Hematopoietic multipotent progenitor cell (in vitro differentiated cells): ENCODE measurements at regions not wholly inside any gene's neighbourhood (a gene's known extent, or its start where the extent isn't known, plus 50 kb on each side); places are given as distances from the start of the nearest gene placed in this dataset.
"Not testable (repeated sequence)": the region's sequence is repeated elsewhere in the genome, so short reads cannot be mapped to it uniquely, and the experiment has no call there.

Source experiments
- DNase-seq, 3 donors: peaks; one replicate each; pipeline ENCODE4 v3.0.0-alpha.2; 2011 to 2015; ENCODE audit warnings: low read depth in 2 of 3, low spot score in 2 of 3

GRCh38 chr10:4191354-4191753 is 406.3 kb upstream of the KLF6 start:
- no peak for DNase-seq

- no peak for DNase-seq
Measured at GRCh38 chr10:4190876-4191275, 405.9 kb upstream of the KLF6 start.

GRCh38 chr10:4189281-4189680 is 404.3 kb upstream of the KLF6 start:
- no peak for DNase-seq

- DNase-seq, result no peak
Measured at GRCh38 chr10:4188406-4188805, 403.4 kb upstream of the KLF6 start.

- DNase-seq, result peak in 1 of 3 donors; percentile 30
Measured at GRCh38 chr10:4186849-4187540, 402.0 kb upstream of the KLF6 start.

- no peak for DNase-seq
Measured at GRCh38 chr10:4183761-4184261, 398.8 kb upstream of the KLF6 start.

- no peak for DNase-seq
Measured at GRCh38 chr10:4181621-4182049, 396.6 kb upstream of the KLF6 start.

GRCh38 chr10:4181081-4181480 is 396.1 kb upstream of the KLF6 start:
- no peak for DNase-seq

GRCh38 chr10:4177791-4178190 is 392.8 kb upstream of the KLF6 start:
- DNase-seq, result no peak

GRCh38 chr10:4176500-4177281 is 391.7 kb upstream of the KLF6 start:
- DNase-seq, result no peak

- peak in 1 of 3 donors; percentile 7 for DNase-seq
Measured at GRCh38 chr10:4174197-4174596, 389.2 kb upstream of the KLF6 start.

GRCh38 chr10:4170633-4171314 is 385.8 kb upstream of the KLF6 start:
- no peak for DNase-seq

- DNase-seq, result no peak
Measured at GRCh38 chr10:4170181-4170580, 385.2 kb upstream of the KLF6 start.

GRCh38 chr10:4169448-4169847 is 384.4 kb upstream of the KLF6 start:
- no peak for DNase-seq

- no peak for DNase-seq
Measured at GRCh38 chr10:4167216-4167615, 382.2 kb upstream of the KLF6 start.

GRCh38 chr10:4162571-4163286 is 377.7 kb upstream of the KLF6 start:
- DNase-seq, result no peak

- no peak for DNase-seq
Measured at GRCh38 chr10:4159173-4159572, 374.2 kb upstream of the KLF6 start.

GRCh38 chr10:4154191-4154715 is 369.2 kb upstream of the KLF6 start:
- DNase-seq, result no peak

- DNase-seq, result no peak
Measured at GRCh38 chr10:4151466-4151865, 366.5 kb upstream of the KLF6 start.

- no peak for DNase-seq
Measured at GRCh38 chr10:4150676-4151075, 365.7 kb upstream of the KLF6 start.

GRCh38 chr10:4149460-4149859 is 364.5 kb upstream of the KLF6 start:
- DNase-seq, result not testable (repeated sequence)
